DOHH2 (cell line): ENCODE measurements at regions not wholly inside any gene's neighbourhood (a gene's known extent, or its start where the extent isn't known, plus 50 kb on each side); places are given as distances from the start of the nearest gene placed in this dataset.

Experiments used
- H3F3A ChIP-seq: fragments of 200-600 bp; sonication (generic), shearing (Covaris generic); 2 replicates; pipeline ENCODE4 v1.6.0; 2016; ENCODE audit warnings: antibody characterized with exemption, mild to moderate bottlenecking; ENCODE audit not compliant: control insufficient read depth, insufficient read depth
- H3K27ac ChIP-seq: fragments of 200-600 bp; sonication (generic); 2 replicates; pipeline ENCODE4 v1.5.1; 2014; ENCODE audit warnings: low read depth, mild to moderate bottlenecking, low read length, moderate library complexity
- H3K27me3 ChIP-seq: fragments of 200-600 bp; sonication (generic); 2 replicates; pipeline ENCODE4 v1.6.1; 2014; ENCODE audit warnings: mild to moderate bottlenecking, low read length, mixed read lengths; ENCODE audit not compliant: control insufficient read depth
- H3K36me3 ChIP-seq: fragments of 200-600 bp; sonication (generic); 2 replicates; pipeline ENCODE4 v1.6.1; 2014; ENCODE audit warnings: mild to moderate bottlenecking, low read length, moderate library complexity, mixed read lengths; ENCODE audit not compliant: control insufficient read depth
- H3K4me1 ChIP-seq: fragments of 200-600 bp; sonication (generic); 2 replicates; pipeline ENCODE4 v1.6.1; 2014; ENCODE audit warnings: mild to moderate bottlenecking, low read length, mixed read lengths; ENCODE audit not compliant: control insufficient read depth
- H3K4me2 ChIP-seq: fragments of 200-600 bp; sonication (generic); 2 replicates; pipeline ENCODE4 v1.6.0; 2014; ENCODE audit warnings: mild to moderate bottlenecking, low read length, moderate library complexity
- H3K4me3 ChIP-seq: fragments of 200-600 bp; sonication (generic); 2 replicates; pipeline ENCODE4 v1.5.1; 2014; ENCODE audit warnings: mild to moderate bottlenecking, low read length, mixed read lengths
- H3K79me2 ChIP-seq: fragments of 200-600 bp; sonication (generic); 2 replicates; pipeline ENCODE4 v1.6.1; 2014; ENCODE audit warnings: mild to moderate bottlenecking, low read length, mixed read lengths; ENCODE audit not compliant: control insufficient read depth
- H3K9me2 ChIP-seq: fragments of 200-600 bp; sonication (generic); replicated peaks from 2 replicates; pipeline ENCODE4 v1.6.1; 2014; ENCODE audit warnings: mild to moderate bottlenecking, low read length, mixed read lengths; ENCODE audit not compliant: control insufficient read depth
- H3K9me3 ChIP-seq: fragments of 200-600 bp; sonication (generic); 2 replicates; pipeline ENCODE4 v1.6.1; 2014; ENCODE audit warnings: antibody characterized with exemption, low read length, mixed read lengths; ENCODE audit not compliant: control insufficient read depth, insufficient read depth
- H4K20me1 ChIP-seq: fragments of 200-600 bp; sonication (generic); 2 replicates; pipeline ENCODE4 v1.6.0; 2014; ENCODE audit warnings: low read depth, mild to moderate bottlenecking, antibody characterized with exemption, low read length, moderate library complexity; ENCODE audit not compliant: control insufficient read depth, insufficient read depth
- CTCF ChIP-seq: fragments of 200-600 bp; sonication (generic); IDR thresholded peaks from one replicate; pipeline ENCODE4 v1.5.1; 2014; ENCODE audit warnings: antibody characterized with exemption, mild to moderate bottlenecking, low read depth, low read length; ENCODE audit not compliant: poor library complexity, severe bottlenecking
- EZH2phosphoT487 ChIP-seq: fragments of 200-600 bp; sonication (generic); IDR thresholded peaks from 2 replicates; pipeline ENCODE4 v1.6.1; 2017; ENCODE audit warnings: borderline replicate concordance, mild to moderate bottlenecking, antibody characterized with exemption, low read length, moderate library complexity, mixed read lengths

GRCh38 chr16:51670527-51670926 is 519.5 kb upstream of the SALL1 start:
- Histone ChIP-seq H3K9me3 (no peaks in the 10 kb centered on the region), H3K27ac (no peak overlapping the region), H4K20me1 (no peaks in the 10 kb centered on the region), H3K79me2 (no peaks in the 10 kb centered on the region), H3K4me1 (no peaks in the 10 kb centered on the region), H3K4me3 (no peak overlapping the region), H3K27me3 (no peaks in the 10 kb centered on the region), H3K9me2 (no peaks in the 10 kb centered on the region), H3K4me2 (no peak overlapping the region), H3K36me3 (no peaks in the 10 kb centered on the region), H3F3A (no peaks in the 10 kb centered on the region)
- TF ChIP-seq EZH2phosphoT487 (no peak), CTCF (no peak)

GRCh38 chr16:51666821-51667220 is 515.8 kb upstream of the SALL1 start:
- TF ChIP-seq CTCF (no peak), EZH2phosphoT487 (no peak)
- no peaks in the 10 kb centered on the region for H3K4me1 ChIP-seq
- H3K27ac ChIP-seq: no peak overlapping the region
- H3F3A ChIP-seq: no peaks in the 10 kb centered on the region
- H3K4me2 ChIP-seq: no peak overlapping the region
- H3K9me2 ChIP-seq: no peaks in the 10 kb centered on the region
- no peaks in the 10 kb centered on the region for H4K20me1 ChIP-seq
- H3K27me3 ChIP-seq: no peaks in the 10 kb centered on the region
- H3K4me3 ChIP-seq: no peak overlapping the region
- H3K79me2 ChIP-seq: no peaks in the 10 kb centered on the region
- no peaks in the 10 kb centered on the region for H3K9me3 ChIP-seq
- H3K36me3 ChIP-seq: no peaks in the 10 kb centered on the region

GRCh38 chr16:51666074-51666473 is 515.0 kb upstream of the SALL1 start:
- H3K36me3 ChIP-seq: no peaks in the 10 kb centered on the region
- H3K4me1 ChIP-seq: no peaks in the 10 kb centered on the region
- H3K79me2 ChIP-seq: no peaks in the 10 kb centered on the region
- no peaks in the 10 kb centered on the region for H3K9me2 ChIP-seq
- no peaks in the 10 kb centered on the region for H3F3A ChIP-seq
- no peak overlapping the region for H3K27ac ChIP-seq
- H3K4me3 ChIP-seq: no peak overlapping the region
- H3K9me3 ChIP-seq: no peaks in the 10 kb centered on the region
- no peaks in the 10 kb centered on the region for H3K27me3 ChIP-seq
- H4K20me1 ChIP-seq: no peaks in the 10 kb centered on the region
- TF ChIP-seq EZH2phosphoT487 (no peak), CTCF (no peak)
- H3K4me2 ChIP-seq: no peak overlapping the region
